ENCODE measurements at regions not wholly inside any gene's neighbourhood (a gene's known extent, or its start where the extent isn't known, plus 50 kb on each side); places are given as distances from the start of the nearest gene placed in this dataset.
"Not testable (repeated sequence)": the region's sequence is repeated elsewhere in the genome, so short reads cannot be mapped to it uniquely, and the experiment has no call there.

DNA sequence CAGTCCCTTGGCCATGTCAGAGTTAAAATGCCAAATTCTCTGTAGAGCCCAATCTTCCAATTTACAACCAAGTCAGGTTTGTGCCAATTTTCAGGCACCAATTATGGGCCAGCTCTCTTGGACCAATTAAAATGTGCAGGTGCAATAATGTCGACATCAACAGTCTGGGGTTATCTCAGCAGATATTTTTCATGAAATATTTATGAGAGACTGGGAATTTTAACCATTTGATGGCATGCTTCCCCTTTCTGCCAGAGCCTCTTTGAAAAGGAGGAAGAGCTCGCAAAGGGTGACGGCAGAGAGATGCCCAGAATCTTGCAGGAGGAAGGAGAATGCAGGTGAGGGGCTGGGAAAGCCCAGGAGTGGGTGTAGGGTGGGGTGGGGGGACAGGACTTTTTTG, 100.8 kb upstream of the SYT13 start:
- DNase-seq (ENCODE audit: insufficient read length) (no peak), FAIRE-seq (no peak)
- TF ChIP-seq POLR2A (IDR thresholded peaks at IDR 0.05; ENCODE audit: low read depth, low read length) (no peak), POLR2AphosphoS5 (IDR thresholded peaks at IDR 0.05; ENCODE audit: low read depth, low read length) (no peak), TAF1 (IDR thresholded peaks at IDR 0.05; ENCODE audit: borderline replicate concordance, low read depth, low read length) (no peak)

DNA sequence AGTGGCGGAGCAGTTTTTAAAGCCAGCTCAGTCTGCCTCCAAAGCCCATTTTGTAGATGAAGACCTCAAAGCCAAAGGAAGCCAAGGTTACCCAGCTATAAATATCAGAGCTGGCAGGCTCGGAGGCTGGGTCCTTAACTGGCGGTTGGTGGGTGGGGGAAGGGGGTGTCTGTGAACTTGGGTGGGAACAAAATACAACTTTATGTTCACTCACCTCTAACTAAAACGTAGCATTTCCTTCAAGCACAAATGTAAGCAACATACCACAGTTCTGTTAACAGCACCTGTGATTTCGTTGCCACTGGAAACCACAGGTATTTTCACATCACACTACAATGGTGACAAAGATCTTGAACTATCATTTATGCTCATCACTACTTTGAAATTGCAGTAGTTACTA, 99.7 kb upstream of the SYT13 start:
- TF ChIP-seq POLR2A (IDR thresholded peaks at IDR 0.05; ENCODE audit: low read depth, low read length): no peak
- FAIRE-seq (no peak), DNase-seq (ENCODE audit: insufficient read length) (no peak)

DNA sequence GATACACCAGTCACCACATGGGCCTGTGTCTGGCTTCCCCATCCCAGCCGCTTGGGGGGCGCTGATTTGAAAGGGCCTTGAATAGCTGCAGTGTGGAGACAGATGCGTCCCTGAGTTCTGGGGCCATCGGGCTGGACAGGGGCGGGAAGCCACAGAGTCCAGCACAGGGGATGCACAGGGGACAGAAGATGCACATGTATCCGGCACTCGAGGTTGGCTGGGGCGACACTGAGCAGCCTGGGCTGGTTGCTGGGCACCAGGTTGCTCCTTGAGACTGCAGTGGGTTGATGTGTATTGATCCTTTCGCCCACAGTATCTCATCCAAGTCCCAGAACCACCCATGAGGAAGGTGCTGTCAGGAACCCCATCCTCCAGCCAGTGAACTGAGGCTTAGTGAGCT, 99.3 kb upstream of the SYT13 start:
- TF ChIP-seq POLR2AphosphoS5 (IDR thresholded peaks at IDR 0.05; ENCODE audit: low read depth, low read length) (no peak), TAF1 (IDR thresholded peaks at IDR 0.05; ENCODE audit: borderline replicate concordance, low read depth, low read length) (no peak), POLR2A (IDR thresholded peaks at IDR 0.05; ENCODE audit: low read depth, low read length) (no peak)
- FAIRE-seq (no peak), DNase-seq (ENCODE audit: insufficient read length) (no peak)

DNA sequence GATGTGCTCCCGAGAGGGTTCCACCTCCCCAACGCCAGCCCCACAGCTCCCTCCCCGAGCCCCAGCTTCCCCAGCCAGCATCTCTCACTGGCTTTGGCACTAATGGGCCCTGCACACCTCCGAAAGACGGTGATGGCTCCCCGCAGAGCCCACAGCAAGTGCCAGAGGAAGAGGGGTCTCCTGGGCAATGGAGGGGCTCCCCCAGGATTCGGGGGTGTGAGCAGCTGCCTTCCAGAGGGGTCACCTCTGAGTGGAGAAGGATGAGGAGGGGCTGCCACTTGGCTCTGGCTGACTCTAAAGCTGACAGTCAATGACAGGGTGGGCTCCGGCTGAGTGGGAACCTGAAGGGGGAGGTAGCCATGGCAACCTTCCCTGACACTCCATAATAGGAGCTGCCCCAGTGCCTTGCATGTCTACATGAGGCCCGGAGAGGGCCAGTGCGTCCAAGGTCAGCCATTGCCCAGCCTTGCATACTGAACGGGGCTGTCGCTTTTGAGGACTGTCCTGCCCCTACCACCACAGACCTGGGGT, 98.6 kb upstream of the SYT13 start:
- DNase-seq (ENCODE audit: insufficient read length): no peak
- no peak for FAIRE-seq

DNA sequence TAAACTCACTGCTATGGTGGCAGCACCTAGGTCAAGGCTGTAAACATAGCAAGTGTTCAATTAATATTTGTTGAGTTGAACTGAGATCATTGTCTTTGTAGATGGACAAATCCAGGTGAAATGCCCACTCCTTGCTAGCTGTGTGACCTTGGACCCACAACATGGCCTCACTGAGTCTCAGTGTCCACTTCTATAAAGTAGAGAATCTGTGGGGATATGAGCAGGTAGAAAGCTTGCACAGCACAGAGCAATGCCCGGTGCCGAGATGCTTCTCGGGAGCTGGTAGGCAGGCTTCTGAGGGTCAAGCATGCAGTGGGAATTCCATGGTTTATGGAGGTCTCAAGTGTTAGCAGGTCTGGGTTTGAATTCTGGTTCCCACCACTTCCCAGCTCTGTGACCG, 97.9 kb upstream of the SYT13 start:
- no peak for FAIRE-seq
- no peak for TF ChIP-seq POLR2A (IDR thresholded peaks at IDR 0.05; ENCODE audit: low read depth, low read length)
- TF ChIP-seq POLR2AphosphoS5 (IDR thresholded peaks at IDR 0.05; ENCODE audit: low read depth, low read length): no peak
- TF ChIP-seq TAF1 (IDR thresholded peaks at IDR 0.05; ENCODE audit: borderline replicate concordance, low read depth, low read length): no peak
- no peak for DNase-seq (ENCODE audit: insufficient read length)

More for the DNA sequence above, 98.6 kb upstream of the SYT13 start:
- TF ChIP-seq TAF1 (IDR thresholded peaks at IDR 0.05; ENCODE audit: borderline replicate concordance, low read depth, low read length) (no peak), POLR2A (IDR thresholded peaks at IDR 0.05; ENCODE audit: low read depth, low read length) (no peak)

DNA sequence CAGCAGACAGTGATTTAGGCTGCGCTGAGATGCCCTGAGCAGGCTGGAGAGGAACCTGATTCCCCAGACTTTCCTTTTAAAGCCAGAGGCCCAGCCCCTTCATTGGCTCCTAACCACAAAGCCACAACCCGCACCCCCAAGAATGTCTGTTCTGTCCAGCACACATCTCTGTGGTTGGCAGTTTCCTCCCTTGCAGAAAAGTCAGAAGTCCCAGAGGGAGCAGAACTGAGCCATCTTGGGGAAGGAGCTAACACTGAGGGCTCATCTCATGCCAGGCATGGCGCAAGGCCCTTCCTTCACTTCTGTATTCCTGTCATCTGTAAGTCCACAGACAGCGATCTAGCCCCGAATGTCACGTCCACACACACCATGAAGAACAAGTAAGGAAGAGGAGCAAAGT, 97.1 kb upstream of the SYT13 start:
- FAIRE-seq (no peak), DNase-seq (ENCODE audit: insufficient read length) (no peak)
- TF ChIP-seq POLR2A (IDR thresholded peaks at IDR 0.05; ENCODE audit: low read depth, low read length) (no peak), POLR2AphosphoS5 (IDR thresholded peaks at IDR 0.05; ENCODE audit: low read depth, low read length) (no peak)

DNA sequence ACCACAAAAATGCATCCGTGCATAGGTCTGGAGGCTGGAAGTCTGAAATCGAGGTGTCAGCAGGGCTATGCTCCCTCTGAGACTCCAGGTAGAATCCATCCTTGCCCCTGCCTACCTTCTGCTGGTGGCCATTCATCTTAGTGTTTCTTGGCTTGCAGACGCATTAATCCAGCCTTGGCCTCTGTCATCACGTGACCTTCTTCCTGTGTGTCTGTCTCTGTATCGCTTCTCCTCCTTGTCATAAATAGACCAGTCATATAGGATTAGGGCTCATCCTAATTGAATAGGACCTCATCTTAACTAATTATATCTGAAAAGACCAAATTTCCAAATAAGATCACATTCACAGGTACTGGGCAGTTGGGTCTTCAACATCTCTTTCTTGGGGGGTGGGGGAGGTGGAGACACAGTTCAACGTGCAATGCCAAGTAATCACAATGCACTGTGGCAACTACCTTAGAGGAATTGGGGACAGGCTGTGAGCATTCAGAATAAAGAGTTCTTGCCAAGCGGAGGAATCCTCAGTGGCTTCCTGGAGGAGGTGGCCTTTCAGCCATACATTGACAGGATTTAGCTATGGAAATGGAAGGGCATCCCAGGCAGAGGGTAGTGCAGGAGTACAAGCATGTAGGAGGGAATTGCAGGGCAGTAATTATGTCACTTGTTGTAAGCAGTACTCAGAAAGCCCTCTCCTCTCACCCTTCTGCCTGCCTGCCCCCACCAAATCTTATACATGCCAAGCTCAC, 96.2 kb upstream of the SYT13 start:
- no peak for DNase-seq (ENCODE audit: insufficient read length)
- TF ChIP-seq TAF1 (IDR thresholded peaks at IDR 0.05; ENCODE audit: borderline replicate concordance, low read depth, low read length) (no peak), POLR2A (IDR thresholded peaks at IDR 0.05; ENCODE audit: low read depth, low read length) (no peak), POLR2AphosphoS5 (IDR thresholded peaks at IDR 0.05; ENCODE audit: low read depth, low read length) (no peak)
- FAIRE-seq: no peak

DNA sequence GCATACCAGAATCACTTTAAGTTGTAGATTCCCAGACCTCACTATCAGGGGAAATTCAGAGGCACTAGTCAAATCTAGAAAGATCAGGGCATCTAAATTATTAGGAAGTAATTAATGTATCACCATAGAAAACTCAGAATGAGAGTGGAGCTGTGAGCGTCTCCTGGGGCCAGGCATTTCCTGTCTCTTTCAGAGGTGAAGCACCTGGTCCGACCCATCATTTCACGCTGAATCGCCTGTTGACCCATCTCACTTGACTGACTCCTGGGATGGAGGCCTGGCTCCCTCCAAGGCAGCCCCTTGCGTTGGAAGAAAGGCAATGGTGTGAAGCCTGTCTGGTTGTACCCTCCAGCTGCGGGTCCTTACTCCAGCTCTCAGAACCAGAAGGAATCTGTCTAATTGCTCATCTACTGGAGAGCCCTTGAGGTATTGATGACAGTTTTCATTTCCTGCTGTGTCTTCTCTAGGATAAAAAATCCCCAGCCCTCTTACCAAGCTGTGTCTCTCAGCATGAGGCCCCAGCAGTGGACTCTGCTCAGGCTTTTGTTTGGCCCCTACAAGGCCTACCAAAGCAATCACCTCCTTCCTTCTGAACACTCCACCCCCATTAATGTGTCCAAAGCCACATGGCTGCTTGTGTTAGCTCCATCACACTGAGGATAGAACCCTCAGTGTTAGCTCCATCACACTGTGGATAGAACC, 93.2 kb upstream of the SYT13 start:
- FAIRE-seq: no peak
- DNase-seq (ENCODE audit: insufficient read length): no peak
- no peak for TF ChIP-seq TAF1 (IDR thresholded peaks at IDR 0.05; ENCODE audit: borderline replicate concordance, low read depth, low read length)
- TF ChIP-seq POLR2A (IDR thresholded peaks at IDR 0.05; ENCODE audit: low read depth, low read length): no peak
- TF ChIP-seq POLR2AphosphoS5 (IDR thresholded peaks at IDR 0.05; ENCODE audit: low read depth, low read length): no peak

DNA sequence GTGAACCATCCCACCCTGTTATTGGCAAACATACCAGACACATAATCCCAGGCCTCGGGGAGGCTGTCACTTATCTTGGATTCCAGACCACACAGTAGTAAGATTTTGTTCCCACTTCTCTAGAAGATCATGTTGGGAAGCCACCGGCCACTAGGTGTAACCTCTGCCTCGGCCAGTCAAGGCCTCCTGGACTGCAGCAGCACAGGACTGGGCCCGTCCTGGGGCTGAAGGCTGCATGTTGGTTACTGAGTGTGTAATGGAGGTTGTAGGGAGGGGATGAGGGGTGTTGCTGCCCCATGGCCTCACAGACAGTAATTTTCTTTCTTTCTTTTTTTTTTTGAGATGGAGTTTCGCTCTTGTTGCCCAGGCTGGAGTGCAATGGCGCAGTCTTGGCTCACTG, 92.4 kb upstream of the SYT13 start:
- no peak for FAIRE-seq
- TF ChIP-seq POLR2AphosphoS5 (IDR thresholded peaks at IDR 0.05; ENCODE audit: low read depth, low read length) (no peak), TAF1 (IDR thresholded peaks at IDR 0.05; ENCODE audit: borderline replicate concordance, low read depth, low read length) (no peak), POLR2A (IDR thresholded peaks at IDR 0.05; ENCODE audit: low read depth, low read length) (no peak)
- DNase-seq (ENCODE audit: insufficient read length): no peak

DNA sequence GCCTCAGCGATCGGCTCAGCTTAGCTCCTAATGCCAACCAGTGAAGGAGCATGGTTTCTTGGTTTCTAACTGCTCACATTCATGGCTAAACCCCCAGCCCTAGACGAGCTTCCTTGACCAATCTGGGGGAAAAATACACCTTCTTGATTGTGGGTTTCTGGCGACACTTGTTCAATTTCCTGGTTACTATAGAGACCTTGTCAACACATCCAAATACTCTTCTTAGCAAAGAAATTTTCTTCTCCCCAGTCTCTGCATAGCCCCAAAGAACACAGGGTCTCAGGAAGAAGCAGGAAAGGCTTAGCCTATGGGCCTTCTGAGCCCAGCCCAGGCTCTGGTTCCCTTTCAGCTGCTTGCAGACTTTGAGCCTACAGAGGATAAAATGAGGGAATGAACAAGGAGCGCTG, 88.5 kb upstream of the SYT13 start:
- DNase-seq (ENCODE audit: insufficient read length): no peak

DNA sequence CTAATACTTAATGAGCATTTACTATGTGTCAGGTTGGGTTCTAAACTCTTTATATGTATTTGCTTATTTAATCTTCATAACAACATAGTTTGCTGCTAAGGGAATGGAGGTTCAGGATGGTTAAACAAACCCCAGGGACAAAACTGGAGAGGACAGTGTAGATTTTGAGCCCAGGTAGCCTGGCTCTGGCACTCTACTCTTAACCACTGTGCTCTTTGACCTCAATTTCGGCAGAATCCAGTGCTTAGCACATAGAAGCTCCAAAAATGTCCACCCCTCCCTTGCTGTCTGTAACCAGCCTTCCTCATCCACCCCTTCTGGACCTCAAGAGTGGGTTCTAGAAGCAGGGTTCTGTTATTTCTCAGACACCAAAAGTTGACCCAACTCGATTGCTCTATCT, 88.0 kb upstream of the SYT13 start:
- DNase-seq (ENCODE audit: insufficient read length) (no peak), FAIRE-seq (no peak)

More for the DNA sequence above, 88.5 kb upstream of the SYT13 start:
- TF ChIP-seq TAF1 (IDR thresholded peaks at IDR 0.05; ENCODE audit: borderline replicate concordance, low read depth, low read length): no peak
- TF ChIP-seq POLR2A (IDR thresholded peaks at IDR 0.05; ENCODE audit: low read depth, low read length): no peak
- TF ChIP-seq POLR2AphosphoS5 (IDR thresholded peaks at IDR 0.05; ENCODE audit: low read depth, low read length): no peak
- FAIRE-seq: no peak

DNA sequence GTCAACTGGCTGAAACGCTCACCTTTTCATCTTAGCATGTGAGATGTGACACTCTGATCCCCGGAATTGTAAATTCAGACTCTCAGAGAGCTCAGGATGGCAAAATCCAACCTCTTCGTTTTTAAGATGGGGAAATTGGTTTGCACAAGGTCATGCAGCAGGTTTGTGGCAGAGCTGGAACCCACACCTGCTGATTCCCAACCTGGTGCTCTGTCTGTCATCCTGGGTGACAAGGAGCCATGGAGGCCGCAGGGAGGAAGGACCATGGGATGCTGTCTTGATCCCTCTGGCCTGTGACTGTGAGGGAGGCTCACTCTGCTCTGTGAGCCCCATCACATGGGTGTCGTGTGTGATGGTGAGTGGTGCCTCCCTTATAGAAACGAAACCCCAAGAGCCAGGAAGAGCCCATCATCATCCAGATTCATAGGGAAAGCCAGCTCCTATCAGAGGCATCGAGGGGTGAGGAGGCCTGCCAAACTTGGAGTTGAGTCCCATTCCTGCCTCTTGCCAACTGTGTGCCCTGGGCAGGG, 87.4 kb upstream of the SYT13 start:
- DNase-seq (ENCODE audit: insufficient read length) (no peak), FAIRE-seq (no peak)
- no peak for TF ChIP-seq POLR2AphosphoS5 (IDR thresholded peaks at IDR 0.05; ENCODE audit: low read depth, low read length)
- TF ChIP-seq TAF1 (IDR thresholded peaks at IDR 0.05; ENCODE audit: borderline replicate concordance, low read depth, low read length): no peak
- no peak for TF ChIP-seq POLR2A (IDR thresholded peaks at IDR 0.05; ENCODE audit: low read depth, low read length)

More for the DNA sequence above, 88.0 kb upstream of the SYT13 start:
- TF ChIP-seq POLR2AphosphoS5 (IDR thresholded peaks at IDR 0.05; ENCODE audit: low read depth, low read length): no peak
- no peak for TF ChIP-seq POLR2A (IDR thresholded peaks at IDR 0.05; ENCODE audit: low read depth, low read length)
- TF ChIP-seq TAF1 (IDR thresholded peaks at IDR 0.05; ENCODE audit: borderline replicate concordance, low read depth, low read length): no peak

DNA sequence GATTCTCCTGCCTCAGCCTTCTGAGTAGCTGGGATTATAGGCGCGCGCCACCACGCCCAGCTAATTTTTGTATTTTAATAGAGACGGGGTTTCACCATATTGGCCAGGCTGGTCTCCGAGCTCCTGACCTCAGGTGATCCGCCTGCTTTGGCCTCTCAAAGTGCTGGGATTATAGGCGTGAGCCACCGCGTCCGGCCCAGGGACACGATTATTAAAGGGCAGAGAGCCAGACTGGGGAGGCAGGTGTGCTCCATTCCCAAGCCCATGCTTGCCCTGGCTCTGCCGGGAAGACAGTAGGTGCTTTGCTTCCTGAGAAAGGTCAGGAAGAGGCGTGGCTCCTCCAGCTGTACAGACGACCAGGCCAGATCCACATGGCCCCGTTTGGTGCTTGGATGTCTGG, 86.3 kb upstream of the SYT13 start:
- DNase-seq (ENCODE audit: insufficient read length): not testable (repeated sequence)

More for the DNA sequence above, 86.3 kb upstream of the SYT13 start:
- FAIRE-seq: not testable (repeated sequence)

Measured in GM12892 (cell line).